Kidney (tissue), 13 donors: ENCODE measurements at regions not wholly inside any gene's neighbourhood (a gene's known extent, or its start where the extent isn't known, plus 50 kb on each side); places are given as distances from the start of the nearest gene placed in this dataset.
A peak's percentile ranks its signal among the peaks of the same experiment; 100 is the strongest.

Source experiments
- DNase-seq, 5 donors: peaks; one replicate each; pipeline ENCODE4 v3.0.0-alpha.2; 2013 to 2020
- FAIRE-seq: peaks from 2 replicates; lab custom pipeline; 2012; peaks lifted over from hg19 to GRCh38; lab: Jason Lieb, UNC
- H3K27ac ChIP-seq, 2 donors: one replicate each; pipeline ENCODE4 v1.7.0; 2013; ENCODE audit warnings: low read depth in 2 of 2, low read length in 2 of 2, inconsistent platforms in 1 of 2
- H3K27me3 ChIP-seq: one replicate; pipeline ENCODE4 v1.7.1; 2013; ENCODE audit warnings: low read length, inconsistent platforms; ENCODE audit not compliant: control insufficient read depth, insufficient read depth
- H3K36me3 ChIP-seq, 3 donors: one replicate each; pipeline versions ENCODE4 v1.7.0 to v1.7.1; 2013; ENCODE audit warnings: low read length in 3 of 3, control low read depth in 1 of 3, inconsistent platforms in 1 of 3; ENCODE audit not compliant: insufficient read depth in 3 of 3, control insufficient read depth in 2 of 3
- H3K4me1 ChIP-seq, 3 donors: one replicate each; pipeline versions ENCODE4 v1.7.0 to v1.7.1; 2013; ENCODE audit warnings: low read length in 3 of 3, inconsistent platforms in 1 of 3, low read depth in 1 of 3; ENCODE audit not compliant: control insufficient read depth in 2 of 3, insufficient read depth in 2 of 3
- H3K4me3 ChIP-seq, 3 donors: one replicate each; pipeline versions ENCODE4 v1.7.0 to v1.8.1; 2013; ENCODE audit warnings: low read length in 3 of 3, control low read depth in 1 of 3, inconsistent platforms in 1 of 3
- H3K9ac ChIP-seq, 3 donors: one replicate each; pipeline versions ENCODE4 v1.7.0 to v1.7.1; 2013; ENCODE audit warnings: low read length in 3 of 3, control low read depth in 1 of 3, inconsistent platforms in 1 of 3
- H3K9me3 ChIP-seq, 3 donors: one replicate each; pipeline versions ENCODE4 v1.7.0 to v1.7.1; 2013; ENCODE audit warnings: low read length in 3 of 3, control low read depth in 1 of 3, inconsistent platforms in 1 of 3; ENCODE audit not compliant: control insufficient read depth in 2 of 3, insufficient read depth in 1 of 3
- CTCF ChIP-seq: IDR thresholded peaks from 3 replicates; pipeline ENCODE4 v1.5.1; 2012; ENCODE audit warnings: mild to moderate bottlenecking, moderate library complexity, borderline replicate concordance; ENCODE audit not compliant: insufficient read depth; ENCODE audit errors: extremely low read depth
- intact Hi-C: fragments of 100-400 bp; cut with DNase I; formaldehyde crosslinking; loops from one replicate; pipeline ENCODE4 v1.11.1; 2022
- donor health status: control.
- donor health status: control.
- donor health status: control.
- donor health status: control.
- donor health status: control.
- donor health status: DM: yes; HTN: yes; CAD: no.
- donor health status: Normal renal cell carcinoma (clear cell type).

GRCh38 chr10:33712825-33713224, 378.4 kb upstream of the NRP1 start:
- DNase-seq (no peak), FAIRE-seq (no peak)
- intact Hi-C loops = no loop called here
- Histone ChIP-seq H3K27me3 (no peaks in the 10 kb centered on the region), H3K9me3 (no peaks in the 10 kb centered on the region), H3K36me3 (no peaks in the 10 kb centered on the region), H3K4me3 (no peak overlapping the region), H3K27ac (no peak overlapping the region), H3K4me1 (peaks cover 0 to 3% (median 0%) of the 10 kb centered on the region in 3 donors), H3K9ac (no peak overlapping the region)
- TF ChIP-seq CTCF = no peak

GRCh38 chr10:33710006-33710405, 375.5 kb upstream of the NRP1 start:
- intact Hi-C loops = no loop called here
- H3K27me3 ChIP-seq = no peaks in the 10 kb centered on the region
- no peak for TF ChIP-seq CTCF
- H3K36me3 ChIP-seq = no peaks in the 10 kb centered on the region
- H3K9ac ChIP-seq = no peak overlapping the region
- H3K4me3 ChIP-seq = no peak overlapping the region
- DNase-seq = no peak
- H3K4me1 ChIP-seq = no peaks in the 10 kb centered on the region
- no peak for FAIRE-seq
- no peaks in the 10 kb centered on the region for H3K9me3 ChIP-seq
- H3K27ac ChIP-seq = no peak overlapping the region

GRCh38 chr10:33709008-33709753, 374.7 kb upstream of the NRP1 start:
- no peaks in the 10 kb centered on the region for H3K36me3 ChIP-seq
- peaks cover 0 to 5% (median under 1%) of the 10 kb centered on the region in 3 donors for H3K4me1 ChIP-seq
- no peaks in the 10 kb centered on the region for H3K27me3 ChIP-seq
- intact Hi-C loops = no loop called here
- DNase-seq (peak in 2 of 5 donors; percentile 28 to 40), FAIRE-seq (no peak)
- H3K4me3 ChIP-seq = no peak overlapping the region
- no peak overlapping the region for H3K9ac ChIP-seq
- H3K9me3 ChIP-seq = no peaks in the 10 kb centered on the region
- TF ChIP-seq CTCF = no peak
- H3K27ac ChIP-seq = no peak overlapping the region

- intact Hi-C loops = no loop called here
- no peak for TF ChIP-seq CTCF
Observed at GRCh38 chr10:33708561-33708960, 374.1 kb upstream of the NRP1 start.

More at GRCh38 chr10:33708561-33708960, 374.1 kb upstream of the NRP1 start:
- peak in 1 of 5 donors; percentile 33 for DNase-seq
- FAIRE-seq = no peak
- Histone ChIP-seq H3K9me3 (no peaks in the 10 kb centered on the region), H3K27me3 (no peaks in the 10 kb centered on the region), H3K4me3 (no peak overlapping the region), H3K36me3 (no peaks in the 10 kb centered on the region), H3K9ac (no peak overlapping the region), H3K4me1 (peaks cover 0 to 10% (median 6%) of the 10 kb centered on the region in 3 donors), H3K27ac (no peak overlapping the region)
